MG63 (cell line): ENCODE measurements at regions not wholly inside any gene's neighbourhood (a gene's known extent, or its start where the extent isn't known, plus 50 kb on each side); places are given as distances from the start of the nearest gene placed in this dataset.
"Not testable (repeated sequence)": the region's sequence is repeated elsewhere in the genome, so short reads cannot be mapped to it uniquely, and the experiment has no call there.

ENCODE experiments used
- DNase-seq: peaks from one replicate; pipeline ENCODE4 v3.0.0-alpha.2; 2020
- H3K27me3 ChIP-seq: fragments of 250-450 bp; sonication (Bioruptor Pico); 2 replicates; pipeline ENCODE4 v1.5.1; 2020; ENCODE audit warnings: mild to moderate bottlenecking, moderate library complexity
- H3K36me3 ChIP-seq: fragments of 250-450 bp; sonication (Bioruptor Pico); 2 replicates; pipeline ENCODE4 v1.5.1; 2020; ENCODE audit warnings: mild to moderate bottlenecking, moderate library complexity
- H3K4me3 ChIP-seq: fragments of 250-450 bp; sonication (Bioruptor Pico); 2 replicates; pipeline ENCODE4 v1.5.1; 2020; ENCODE audit warnings: mild to moderate bottlenecking, moderate library complexity
- H3K9me3 ChIP-seq: fragments of 250-450 bp; sonication (Bioruptor Pico); 2 replicates; pipeline ENCODE4 v1.5.1; 2020; ENCODE audit warnings: mild to moderate bottlenecking, moderate library complexity

DNA sequence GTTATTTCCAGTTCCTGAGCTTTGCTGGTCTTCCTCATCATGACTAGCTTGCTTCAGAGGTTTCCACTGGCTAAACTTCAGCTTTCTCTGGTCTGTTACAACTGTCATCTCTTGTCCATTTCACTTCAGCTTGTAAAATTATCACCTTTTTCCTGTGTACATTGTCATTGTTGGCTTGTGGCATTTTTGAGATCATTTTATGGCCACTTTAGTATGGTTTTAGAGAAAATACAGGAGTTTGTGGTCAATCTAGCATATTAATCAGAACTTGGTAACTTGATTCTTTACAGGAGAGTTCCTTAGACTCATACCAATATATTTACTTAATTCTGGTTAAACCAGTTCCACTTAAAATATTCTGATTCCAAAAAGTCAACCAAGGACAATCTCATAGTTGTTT, 235.9 kb upstream of the KITLG start:
- no peak for DNase-seq
- Histone ChIP-seq H3K9me3 (no peaks in the 10 kb centered on the region), H3K4me3 (no peak overlapping the region), H3K36me3 (no peaks in the 10 kb centered on the region), H3K27me3 (no peaks in the 10 kb centered on the region)

DNA sequence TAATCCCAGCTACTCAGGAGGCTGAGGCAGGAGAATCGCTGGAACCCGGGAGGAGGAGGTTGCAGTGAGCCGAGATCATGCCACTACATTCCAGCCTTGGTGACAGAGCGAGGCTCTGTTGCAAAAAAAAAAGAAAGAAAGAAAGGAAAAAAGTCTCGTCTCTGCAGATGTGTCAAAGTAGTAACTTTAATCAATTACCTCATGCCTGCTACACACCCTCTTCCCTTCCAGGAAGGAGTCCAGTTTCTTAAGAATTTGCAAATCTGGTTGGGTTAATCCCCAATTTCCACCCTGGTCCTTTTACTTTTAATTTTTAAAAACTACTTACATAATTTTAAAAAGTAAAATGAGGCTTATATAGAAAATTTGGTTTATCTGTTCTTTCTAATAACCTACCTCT, 234.5 kb upstream of the KITLG start:
- Histone ChIP-seq H3K27me3 (no peaks in the 10 kb centered on the region), H3K36me3 (no peaks in the 10 kb centered on the region), H3K4me3 (no peak overlapping the region), H3K9me3 (no peaks in the 10 kb centered on the region)
- no peak for DNase-seq

DNA sequence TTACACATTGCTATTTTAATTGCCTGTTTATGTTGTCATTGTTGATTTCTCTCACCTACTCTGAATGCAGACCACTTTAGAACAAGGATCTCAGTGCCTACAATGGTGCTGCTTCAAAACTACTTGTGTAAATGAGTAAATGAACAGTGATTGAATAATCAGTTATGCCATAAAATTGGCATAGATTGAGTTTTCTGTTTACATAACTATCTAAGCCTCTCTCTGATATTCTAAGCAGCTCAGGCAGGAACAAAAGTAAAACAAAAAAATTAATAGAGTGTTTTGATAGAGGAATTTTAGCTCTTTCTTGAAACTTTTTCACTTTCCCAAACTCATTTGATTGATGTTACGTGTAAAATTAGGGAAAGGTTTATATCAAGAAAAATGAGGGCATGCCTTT, 232.3 kb upstream of the KITLG start:
- H3K36me3 ChIP-seq: no peaks in the 10 kb centered on the region
- no peaks in the 10 kb centered on the region for H3K27me3 ChIP-seq
- H3K4me3 ChIP-seq: no peak overlapping the region
- DNase-seq: no peak
- H3K9me3 ChIP-seq: no peaks in the 10 kb centered on the region

DNA sequence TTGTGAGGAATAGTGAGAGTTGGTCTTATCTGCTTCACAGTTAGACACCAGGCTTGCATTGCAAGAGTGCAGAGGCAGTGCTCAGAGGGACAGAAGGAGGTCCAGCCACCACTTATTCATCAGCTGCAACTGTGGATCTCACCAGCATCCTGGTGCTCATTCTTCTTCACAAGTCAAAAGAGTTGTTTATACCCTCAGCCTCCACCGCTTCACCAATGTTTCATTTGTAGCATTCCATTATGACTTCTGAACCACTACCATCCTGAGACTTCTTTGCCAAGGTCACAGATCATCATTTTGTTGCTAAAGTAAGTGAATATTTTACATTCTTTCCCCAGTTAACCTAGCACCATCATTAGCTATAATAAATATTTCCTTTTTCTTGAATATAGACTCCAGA, 230.5 kb upstream of the KITLG start:
- Histone ChIP-seq H3K4me3 (no peak overlapping the region), H3K27me3 (no peaks in the 10 kb centered on the region), H3K36me3 (no peaks in the 10 kb centered on the region), H3K9me3 (no peaks in the 10 kb centered on the region)
- DNase-seq: no peak

DNA sequence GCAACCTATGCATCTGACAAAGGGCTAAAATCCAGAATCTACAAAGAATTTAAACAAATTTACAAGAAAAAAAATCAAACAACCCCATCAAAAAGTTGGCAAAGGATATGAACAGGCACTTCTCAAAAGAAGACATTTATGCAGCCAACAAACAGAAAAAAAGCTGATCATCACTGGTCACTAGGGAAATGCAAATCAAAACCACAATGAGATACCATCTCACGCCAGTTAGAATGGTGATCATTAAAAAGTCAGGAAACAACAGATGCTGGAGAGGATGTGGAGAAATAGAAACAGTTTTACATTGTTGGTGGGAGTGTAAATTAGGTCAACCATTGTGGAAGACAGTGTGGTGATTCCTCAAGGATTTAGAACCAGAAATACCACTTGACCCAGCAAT, 229.6 kb upstream of the KITLG start:
- H3K4me3 ChIP-seq, H3K36me3 ChIP-seq, H3K9me3 ChIP-seq, H3K27me3 ChIP-seq, DNase-seq: not testable (repeated sequence)

DNA sequence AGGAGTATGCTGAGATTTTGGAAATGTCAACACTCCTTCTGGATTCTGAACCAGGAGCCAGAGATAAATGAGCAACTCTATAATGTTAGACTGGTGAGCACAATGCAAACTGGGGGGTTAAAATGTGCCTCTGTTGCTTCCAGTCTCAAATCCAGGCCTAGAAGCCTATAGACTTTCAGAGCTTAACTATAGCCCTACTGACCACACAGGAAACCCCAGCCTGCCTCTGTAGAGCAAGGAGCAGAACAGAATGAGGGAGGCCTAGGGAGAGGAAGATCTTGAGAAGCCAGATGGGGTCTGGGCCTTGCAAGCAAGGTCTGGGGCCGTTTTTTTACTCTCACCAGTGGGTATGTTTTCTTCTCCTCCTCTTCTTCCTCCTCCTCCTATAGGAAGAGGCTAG, 225.4 kb upstream of the KITLG start:
- Histone ChIP-seq H3K9me3 (no peaks in the 10 kb centered on the region), H3K36me3 (no peaks in the 10 kb centered on the region), H3K4me3 (no peak overlapping the region), H3K27me3 (no peaks in the 10 kb centered on the region)
- DNase-seq: no peak

DNA sequence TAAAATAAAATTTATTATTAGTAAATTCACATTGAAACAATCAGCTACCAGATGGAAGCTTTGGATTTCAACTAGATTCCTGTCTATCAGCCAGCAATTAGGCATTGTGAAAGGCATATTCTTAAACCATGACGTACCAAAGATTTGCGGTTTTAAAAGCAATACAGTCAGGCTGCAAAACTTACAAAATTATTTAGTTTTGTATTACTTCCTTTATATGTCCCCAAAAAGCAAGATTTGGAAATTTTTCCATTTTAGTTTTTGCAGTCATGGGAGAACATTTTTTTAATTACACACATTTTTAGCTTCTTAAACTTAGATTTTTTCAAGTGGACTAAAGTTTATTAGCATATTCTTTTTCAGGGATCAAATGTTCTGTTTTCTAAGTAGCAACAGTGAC, 225.0 kb upstream of the KITLG start:
- H3K36me3 ChIP-seq: no peaks in the 10 kb centered on the region
- no peaks in the 10 kb centered on the region for H3K27me3 ChIP-seq
- H3K4me3 ChIP-seq: no peak overlapping the region
- no peaks in the 10 kb centered on the region for H3K9me3 ChIP-seq
- no peak for DNase-seq

DNA sequence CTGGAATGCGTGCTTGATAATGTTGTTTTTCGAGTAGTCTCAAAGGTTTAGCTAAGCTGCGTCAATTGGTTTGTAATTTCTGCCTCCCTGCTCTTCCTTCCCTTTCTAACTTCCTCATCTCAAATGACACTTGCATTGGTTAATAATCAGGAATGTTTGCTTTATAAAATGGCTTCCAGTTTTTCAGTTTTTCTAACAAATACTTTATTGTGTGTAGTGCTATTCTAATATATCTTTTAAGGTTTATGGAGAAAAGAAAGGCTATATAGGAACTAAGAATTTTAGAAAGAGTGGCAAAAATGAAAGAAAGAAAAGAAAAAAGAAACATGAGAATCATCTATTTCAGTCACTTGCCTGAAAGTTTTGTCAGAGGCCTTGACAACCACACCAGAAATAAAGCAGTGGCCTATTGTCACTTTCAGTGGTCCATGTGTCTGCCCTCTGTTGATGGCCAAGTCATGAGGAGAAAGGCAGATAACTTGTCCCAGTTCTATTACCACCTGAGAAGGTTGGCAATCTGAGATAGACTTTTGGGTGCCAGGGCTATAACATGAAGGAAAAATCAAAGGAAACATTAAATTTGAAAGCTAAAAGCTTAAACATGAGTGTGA, 221.9 kb upstream of the KITLG start:
- no peak for DNase-seq

DNA sequence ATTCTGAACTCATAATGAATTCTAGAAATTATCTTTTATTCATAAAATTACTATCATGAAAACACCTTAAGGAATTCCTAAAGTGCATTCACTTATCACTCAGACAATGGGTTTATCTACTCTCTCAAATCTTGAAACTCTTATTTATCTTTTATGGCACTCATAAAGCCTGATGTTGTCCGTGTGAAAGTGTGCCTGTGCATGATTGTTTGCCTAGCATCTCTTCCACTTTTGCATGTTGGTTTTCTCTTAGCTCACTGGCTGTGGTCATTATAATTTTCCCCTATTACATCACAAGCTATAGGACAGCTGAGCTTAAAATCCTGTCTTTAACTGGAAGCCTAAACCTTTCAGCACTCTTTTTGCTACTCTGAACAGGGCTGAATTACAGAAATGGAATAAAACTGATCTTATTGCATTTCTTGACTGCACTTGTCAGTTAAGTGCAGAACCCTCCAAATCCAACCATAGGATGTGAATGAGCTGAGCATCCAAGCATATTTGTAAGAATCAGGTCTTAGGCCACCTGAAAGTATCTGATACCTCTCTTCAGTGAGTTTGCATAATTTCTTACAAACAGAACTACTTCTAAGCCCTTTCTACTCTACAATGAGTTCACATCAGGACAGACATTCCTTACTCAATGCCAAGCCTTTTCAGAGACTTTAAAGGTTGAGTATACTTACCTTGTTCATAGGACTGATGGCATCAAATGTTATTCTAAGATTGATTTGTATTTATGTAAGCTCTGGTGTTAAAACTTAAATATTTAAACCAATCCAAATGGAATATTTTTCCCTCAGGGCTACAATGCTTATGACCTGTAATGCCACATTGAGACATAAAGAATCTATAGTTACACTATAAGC, 221.2 kb upstream of the KITLG start:
- Histone ChIP-seq H3K36me3 (no peaks in the 10 kb centered on the region), H3K9me3 (no peaks in the 10 kb centered on the region), H3K27me3 (no peaks in the 10 kb centered on the region), H3K4me3 (no peak overlapping the region)
- DNase-seq: no peak

More for the DNA sequence above, 221.9 kb upstream of the KITLG start:
- no peak overlapping the region for H3K4me3 ChIP-seq
- H3K9me3 ChIP-seq: no peaks in the 10 kb centered on the region
- no peaks in the 10 kb centered on the region for H3K27me3 ChIP-seq
- H3K36me3 ChIP-seq: no peaks in the 10 kb centered on the region

DNA sequence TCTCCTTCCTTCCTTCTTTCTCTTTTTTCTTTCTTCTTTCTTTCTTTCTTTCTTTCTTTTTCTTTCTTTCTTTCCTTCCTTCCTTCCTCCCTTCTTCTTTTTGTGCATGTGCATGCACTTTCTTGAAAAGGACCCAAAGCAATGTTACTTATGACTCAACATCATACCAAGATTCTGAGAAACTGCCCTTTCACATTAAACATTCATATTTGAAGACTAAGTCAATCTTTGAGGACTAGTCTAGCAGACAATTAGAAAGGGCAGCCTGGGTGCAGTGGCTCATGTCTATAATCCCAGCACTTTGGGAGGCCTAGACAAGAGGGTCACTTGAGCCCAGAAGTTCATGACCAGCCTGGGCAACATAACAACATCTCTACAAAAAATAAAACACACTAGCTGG, 212.8 kb upstream of the KITLG start:
- DNase-seq: no peak
- peaks cover 3% of the 10 kb centered on the region for H3K9me3 ChIP-seq
- no peaks in the 10 kb centered on the region for H3K36me3 ChIP-seq
- no peak overlapping the region for H3K4me3 ChIP-seq
- H3K27me3 ChIP-seq: no peaks in the 10 kb centered on the region

DNA sequence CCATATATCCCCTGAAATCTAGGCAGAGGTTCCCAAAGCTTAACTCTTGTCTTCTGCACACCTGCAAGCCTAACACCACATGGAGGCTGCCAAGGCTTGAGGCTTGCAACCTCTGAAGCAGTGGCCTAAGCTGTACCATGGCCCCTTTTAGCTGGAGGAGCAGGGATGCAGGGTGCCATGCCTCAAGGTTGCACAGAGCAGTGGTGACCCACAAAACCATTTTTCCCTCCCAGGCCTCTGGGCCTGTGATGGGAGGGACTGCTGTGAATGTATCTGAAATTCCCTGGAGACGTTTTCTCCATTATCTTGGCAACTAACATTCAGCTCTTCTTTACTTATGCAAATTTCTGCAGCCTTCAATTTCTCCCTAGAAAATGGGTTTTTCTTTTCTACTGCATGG, 210.0 kb upstream of the KITLG start:
- H3K4me3 ChIP-seq: no peak overlapping the region
- DNase-seq: no peak
- H3K36me3 ChIP-seq: no peaks in the 10 kb centered on the region
- H3K27me3 ChIP-seq: no peaks in the 10 kb centered on the region
- peaks cover 3% of the 10 kb centered on the region for H3K9me3 ChIP-seq

DNA sequence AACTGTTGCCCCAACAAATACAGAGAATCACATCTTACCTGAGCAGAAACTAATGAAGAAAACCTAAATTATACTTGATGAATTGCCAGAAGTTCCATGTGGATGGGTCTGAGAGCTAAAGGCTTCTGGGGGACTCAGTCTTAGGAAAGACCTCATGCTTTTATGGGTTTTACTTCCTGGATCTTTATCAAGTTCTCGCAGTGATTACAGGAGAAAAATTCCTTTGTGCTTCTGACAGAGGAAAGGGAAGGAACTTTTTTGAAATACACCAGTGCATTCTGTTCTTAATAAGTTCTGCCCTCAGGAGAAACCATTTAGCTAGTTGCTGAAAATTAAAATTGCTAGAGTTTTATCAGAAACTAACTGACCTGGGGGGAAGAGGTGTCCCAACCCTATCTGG, 203.9 kb upstream of the KITLG start:
- H3K4me3 ChIP-seq: no peak overlapping the region
- H3K36me3 ChIP-seq: no peaks in the 10 kb centered on the region
- DNase-seq: no peak
- H3K9me3 ChIP-seq: no peaks in the 10 kb centered on the region
- no peaks in the 10 kb centered on the region for H3K27me3 ChIP-seq

DNA sequence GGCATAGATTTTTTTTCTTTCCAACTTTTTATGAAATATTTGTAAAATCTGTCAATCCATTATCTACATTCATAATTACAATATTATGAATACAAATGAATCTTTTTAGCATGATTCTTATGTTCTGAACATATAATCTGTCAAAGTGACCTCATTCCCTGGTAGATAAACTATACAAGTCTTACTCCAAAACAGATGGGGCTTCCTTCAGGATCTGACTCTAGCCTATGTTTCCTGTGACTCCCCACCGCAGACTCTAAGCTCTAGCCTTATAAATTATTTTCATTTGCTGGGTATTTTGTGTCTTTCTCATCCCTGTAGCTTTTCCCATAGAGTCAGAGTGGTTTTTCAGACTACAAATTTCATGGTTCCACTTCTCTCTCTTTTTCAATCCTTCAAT, 202.1 kb upstream of the KITLG start:
- H3K27me3 ChIP-seq: no peaks in the 10 kb centered on the region
- H3K9me3 ChIP-seq: no peaks in the 10 kb centered on the region
- H3K4me3 ChIP-seq: no peak overlapping the region
- no peak for DNase-seq
- H3K36me3 ChIP-seq: no peaks in the 10 kb centered on the region

DNA sequence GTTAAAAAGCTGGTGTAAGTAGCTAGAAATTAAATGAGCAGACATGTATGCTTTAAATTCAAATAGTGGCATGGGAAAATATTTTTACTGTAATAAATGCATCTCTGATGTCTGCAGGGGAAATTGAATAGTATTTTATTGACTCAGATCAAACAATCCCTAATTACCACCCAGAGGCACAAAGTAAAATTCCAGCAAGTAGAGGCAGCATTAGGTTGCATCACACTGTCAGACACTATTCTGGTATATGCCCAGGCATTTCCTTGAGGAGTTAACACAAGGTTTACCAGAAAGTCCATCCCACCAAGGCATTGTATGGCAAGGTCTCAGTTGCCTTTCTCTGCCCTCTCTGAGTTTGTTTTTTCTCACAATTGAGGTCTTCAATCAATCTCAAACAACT, 201.6 kb upstream of the KITLG start:
- Histone ChIP-seq H3K9me3 (no peaks in the 10 kb centered on the region), H3K36me3 (no peaks in the 10 kb centered on the region)
- DNase-seq: no peak

DNA sequence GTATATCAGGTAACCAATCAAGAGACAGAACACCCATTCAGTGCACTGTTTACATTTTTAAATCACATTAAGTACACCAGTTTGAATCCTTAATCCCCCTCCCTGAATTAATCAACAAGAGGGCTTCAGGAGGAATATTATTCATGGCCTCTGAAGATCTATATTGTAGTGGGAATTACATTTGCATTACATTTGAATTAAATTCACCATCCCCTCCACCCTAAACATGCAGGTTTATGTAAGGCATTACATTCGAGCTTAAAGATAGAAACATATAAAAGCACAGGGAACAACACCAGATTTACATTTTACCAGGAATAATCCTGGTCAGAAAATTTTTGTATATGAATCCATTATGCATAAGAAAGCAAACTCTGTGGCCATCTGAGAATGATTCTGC, 197.8 kb upstream of the KITLG start:
- Histone ChIP-seq H3K4me3 (no peak overlapping the region), H3K9me3 (no peaks in the 10 kb centered on the region), H3K27me3 (no peaks in the 10 kb centered on the region), H3K36me3 (no peaks in the 10 kb centered on the region)
- no peak for DNase-seq

More for the DNA sequence above, 201.6 kb upstream of the KITLG start:
- Histone ChIP-seq H3K27me3 (no peaks in the 10 kb centered on the region), H3K4me3 (no peak overlapping the region)

DNA sequence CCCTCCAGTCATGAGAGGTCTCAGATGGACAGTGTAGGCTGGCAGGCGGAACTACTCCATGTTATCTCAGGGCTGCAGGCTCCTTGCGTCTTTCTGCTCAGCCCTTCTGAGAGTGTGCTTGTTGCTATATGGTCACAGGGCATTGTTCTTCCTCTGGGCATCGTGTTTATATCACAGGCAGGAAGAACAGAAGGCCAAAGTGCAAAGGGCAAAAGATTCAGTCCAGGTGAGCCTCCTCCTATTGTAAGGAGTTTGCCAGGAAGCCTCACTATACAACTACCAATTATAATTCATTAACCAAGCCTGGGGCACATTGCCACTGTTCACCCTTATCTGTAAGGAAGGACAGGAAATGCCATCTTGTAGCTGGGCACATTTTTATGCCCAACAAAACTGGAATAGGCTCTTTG, 195.5 kb upstream of the KITLG start:
- Histone ChIP-seq H3K27me3 (no peaks in the 10 kb centered on the region), H3K4me3 (no peak overlapping the region), H3K36me3 (no peaks in the 10 kb centered on the region), H3K9me3 (no peaks in the 10 kb centered on the region)
- no peak for DNase-seq

DNA sequence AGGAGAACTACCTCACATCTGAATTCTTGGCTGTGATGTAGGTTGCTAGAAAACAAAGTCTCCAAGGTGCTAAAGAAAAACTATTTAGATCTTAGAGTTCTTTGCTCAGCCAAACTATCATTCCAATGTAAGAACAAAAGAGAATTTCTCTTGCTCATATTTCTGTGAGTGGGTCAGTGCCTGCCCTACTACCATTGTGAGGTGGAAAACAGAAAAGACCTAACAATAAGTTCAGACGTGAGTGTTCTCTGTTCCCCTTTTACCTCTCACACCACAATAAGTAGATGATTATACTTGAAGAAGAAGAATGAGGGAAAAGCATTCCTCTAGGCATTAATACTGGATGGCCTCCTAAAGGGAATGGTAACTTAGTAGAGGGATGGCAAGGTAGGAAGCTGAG, 187.4 kb upstream of the KITLG start:
- H3K4me3 ChIP-seq: no peak overlapping the region
- no peaks in the 10 kb centered on the region for H3K36me3 ChIP-seq
- H3K9me3 ChIP-seq: peaks cover 3% of the 10 kb centered on the region; the same call in 1 of the 2 replicates
- no peaks in the 10 kb centered on the region for H3K27me3 ChIP-seq
- no peak for DNase-seq

DNA sequence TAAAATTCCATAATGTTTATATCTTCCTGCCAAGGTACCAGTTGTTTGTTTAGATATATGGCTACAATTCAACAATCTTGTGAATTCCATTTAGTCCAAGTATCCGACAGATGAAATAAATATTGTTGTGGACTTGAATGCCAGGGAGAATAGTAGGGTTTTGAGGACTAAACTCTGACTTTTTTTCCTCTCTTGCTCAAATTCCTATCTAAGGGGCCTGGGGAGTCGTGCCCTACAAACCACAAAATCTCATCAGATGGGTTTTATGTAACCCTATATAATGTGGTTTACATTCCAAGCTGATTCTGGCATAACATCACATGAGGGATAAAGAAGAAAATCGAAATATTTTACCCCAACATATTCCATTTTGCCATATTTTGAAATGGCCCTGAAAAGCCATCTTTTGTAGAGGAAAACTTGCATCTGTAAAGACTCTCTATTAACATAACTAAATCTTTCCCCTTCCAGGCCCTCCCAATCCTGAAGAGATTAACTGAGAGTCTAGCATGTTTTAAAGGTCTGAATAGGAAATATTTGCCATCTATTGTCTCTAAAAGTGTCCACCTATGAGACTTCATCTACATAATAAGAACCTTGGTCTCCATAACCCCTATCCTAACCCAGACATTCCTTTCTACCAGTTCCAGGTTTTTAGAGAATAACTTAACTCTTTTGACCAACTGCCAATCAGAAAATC, 184.7 kb upstream of the KITLG start:
- Histone ChIP-seq H3K36me3 (no peaks in the 10 kb centered on the region), H3K27me3 (no peaks in the 10 kb centered on the region), H3K9me3 (peaks cover 3% of the 10 kb centered on the region; the same call in 1 of the 2 replicates), H3K4me3 (no peak overlapping the region)
- DNase-seq: peak; percentile 15
